ENCODE measurements at regions not wholly inside any gene's neighbourhood (a gene's known extent, or its start where the extent isn't known, plus 50 kb on each side); places are given as distances from the start of the nearest gene placed in this dataset.

DNA sequence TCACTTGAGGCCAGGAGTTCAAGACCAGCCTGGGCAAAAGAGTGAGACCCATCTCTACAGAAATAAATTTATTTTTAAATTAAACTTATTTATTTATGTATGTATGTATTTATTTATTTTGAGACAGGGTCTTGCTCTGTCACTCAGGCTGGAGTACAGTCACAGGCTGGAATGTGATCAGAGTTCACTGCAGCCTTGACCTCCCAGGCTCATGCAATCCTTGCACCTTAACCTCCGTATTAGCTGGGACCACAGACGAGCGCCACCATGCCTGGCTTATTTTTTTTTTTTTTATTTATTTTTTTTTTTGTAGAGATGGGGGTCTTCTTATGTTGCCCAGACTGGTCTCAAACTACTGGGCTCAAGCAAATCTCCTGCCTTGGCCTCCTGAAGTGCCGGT, 135.2 kb upstream of the HES1 start:
- H3K36me3 ChIP-seq: no peaks in the 10 kb centered on the region
- no peak for TF ChIP-seq Cebpa-rat (IDR thresholded peaks at IDR 0.05)
- no peak overlapping the region for H3K4me3 ChIP-seq
- no peak overlapping the region for H3K9ac ChIP-seq
- no peak overlapping the region for H3K27ac ChIP-seq
- H4K20me1 ChIP-seq: no peaks in the 10 kb centered on the region
- H3K9me3 ChIP-seq (replicated peaks in 1 of 11): no peaks in the 10 kb centered on the region
- H3K4me1 ChIP-seq: peaks cover 67 to 87% (median 81%) of the 10 kb centered on the region in 10 experiments
- no peak overlapping the region for H3K4me2 ChIP-seq
- H3K27me3 ChIP-seq: peaks cover 0 to 27% (median 0%) of the 10 kb centered on the region in 11 experiments; a peak in 6 of 22 replicates

DNA sequence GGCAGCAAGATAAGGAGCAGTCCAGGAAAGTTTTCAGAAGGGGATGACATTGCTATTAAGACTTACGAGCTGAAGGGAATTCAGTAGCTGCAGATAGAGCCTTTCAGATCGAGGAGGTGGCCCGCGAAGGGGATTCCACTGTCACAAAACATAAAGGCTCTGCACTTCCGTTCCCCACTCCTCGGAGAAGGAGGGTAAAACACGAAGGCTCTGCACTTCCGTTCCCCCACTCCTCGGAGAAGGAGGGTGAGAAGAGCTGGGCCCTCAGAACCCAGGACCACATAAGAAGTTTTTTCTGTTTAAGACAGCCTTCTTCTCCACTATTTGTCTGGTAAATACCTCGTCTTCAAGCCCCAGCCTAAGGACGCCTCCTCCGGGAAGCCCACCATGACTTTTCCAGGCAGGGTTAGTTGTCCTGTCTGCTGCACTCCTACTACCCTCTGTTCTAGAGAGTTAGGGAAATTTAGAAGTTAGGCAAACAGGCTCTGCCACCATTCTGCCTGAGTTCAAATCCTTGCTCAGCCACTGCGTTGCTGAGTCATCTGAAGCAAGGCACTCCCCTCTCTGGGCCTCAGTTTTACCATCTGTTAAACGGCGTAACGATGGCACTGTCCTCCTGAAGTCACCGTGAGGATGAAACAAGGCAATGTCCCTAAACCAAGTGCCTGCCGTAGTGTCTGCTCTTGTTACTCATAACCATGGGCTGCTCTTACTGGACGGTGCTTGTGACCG, 134.1 kb upstream of the HES1 start:
- peak overlapping the region in 3 of 11 experiments; percentile 79 to 83 (median 82); a peak in 2 of 22 replicates for H3K9ac ChIP-seq
- no peaks in the 10 kb centered on the region for H3K9me3 ChIP-seq (replicated peaks in 1 of 11)
- H3K27me3 ChIP-seq: peaks cover 0 to 20% (median 0%) of the 10 kb centered on the region in 11 experiments; a peak in 6 of 22 replicates
- H3K4me2 ChIP-seq: peak overlapping the region; percentile 81 to 98 (median 94)
- TF ChIP-seq Cebpa-rat (IDR thresholded peaks at IDR 0.05): no peak
- H3K36me3 ChIP-seq: no peaks in the 10 kb centered on the region
- H4K20me1 ChIP-seq: no peaks in the 10 kb centered on the region
- peak overlapping the region in 2 of 11 experiments; percentile 85 to 86; a peak in 4 of 22 replicates for H3K27ac ChIP-seq
- peaks cover 74 to 82% (median 79%) of the 10 kb centered on the region in 10 experiments for H3K4me1 ChIP-seq
- H3K4me3 ChIP-seq: no peak overlapping the region

- Histone ChIP-seq H3K9me3 (replicated peaks in 1 of 11) (no peaks in the 10 kb centered on the region), H3K27me3 (peaks cover 0 to 12% (median 0%) of the 10 kb centered on the region in 11 experiments; a peak in 3 of 22 replicates), H3K9ac (peak overlapping the region; percentile 60 to 85 (median 82); a peak in 21 of 22 replicates), H3K36me3 (no peaks in the 10 kb centered on the region), H3K4me2 (peak overlapping the region; percentile 81 to 98 (median 94)), H3K27ac (peak overlapping the region; percentile 15 to 88 (median 83); a peak in 21 of 22 replicates), H4K20me1 (no peaks in the 10 kb centered on the region), H3K4me3 (peak overlapping the region; percentile 46 to 69 (median 60)), H3K4me1 (peaks cover 59 to 75% (median 66%) of the 10 kb centered on the region in 10 experiments)
- TF ChIP-seq Cebpa-rat (IDR thresholded peaks at IDR 0.05): peak; percentile 41 to 86 (median 77); a peak in 17 of 22 replicates
Measured at GRCh38 chr3:194003114-194004057, 132.6 kb upstream of the HES1 start.

- H3K27me3 ChIP-seq: peaks cover 0 to 12% (median 0%) of the 10 kb centered on the region in 11 experiments; a peak in 3 of 22 replicates
- no peaks in the 10 kb centered on the region for H3K9me3 ChIP-seq (replicated peaks in 1 of 11)
- H3K4me2 ChIP-seq: peak overlapping the region; percentile 2 to 98 (median 92); a peak in 19 of 22 replicates
- H3K36me3 ChIP-seq: no peaks in the 10 kb centered on the region
- H3K9ac ChIP-seq: no peak overlapping the region
- H3K27ac ChIP-seq: peak overlapping the region in 2 of 11 experiments; percentile 83 to 87; a peak in 5 of 22 replicates
- no peak for TF ChIP-seq Cebpa-rat (IDR thresholded peaks at IDR 0.05)
- no peak overlapping the region for H3K4me3 ChIP-seq
- no peaks in the 10 kb centered on the region for H4K20me1 ChIP-seq
- peaks cover 41 to 62% (median 47%) of the 10 kb centered on the region in 10 experiments for H3K4me1 ChIP-seq
Measured at GRCh38 chr3:194005930-194006501, 129.9 kb upstream of the HES1 start.

DNA sequence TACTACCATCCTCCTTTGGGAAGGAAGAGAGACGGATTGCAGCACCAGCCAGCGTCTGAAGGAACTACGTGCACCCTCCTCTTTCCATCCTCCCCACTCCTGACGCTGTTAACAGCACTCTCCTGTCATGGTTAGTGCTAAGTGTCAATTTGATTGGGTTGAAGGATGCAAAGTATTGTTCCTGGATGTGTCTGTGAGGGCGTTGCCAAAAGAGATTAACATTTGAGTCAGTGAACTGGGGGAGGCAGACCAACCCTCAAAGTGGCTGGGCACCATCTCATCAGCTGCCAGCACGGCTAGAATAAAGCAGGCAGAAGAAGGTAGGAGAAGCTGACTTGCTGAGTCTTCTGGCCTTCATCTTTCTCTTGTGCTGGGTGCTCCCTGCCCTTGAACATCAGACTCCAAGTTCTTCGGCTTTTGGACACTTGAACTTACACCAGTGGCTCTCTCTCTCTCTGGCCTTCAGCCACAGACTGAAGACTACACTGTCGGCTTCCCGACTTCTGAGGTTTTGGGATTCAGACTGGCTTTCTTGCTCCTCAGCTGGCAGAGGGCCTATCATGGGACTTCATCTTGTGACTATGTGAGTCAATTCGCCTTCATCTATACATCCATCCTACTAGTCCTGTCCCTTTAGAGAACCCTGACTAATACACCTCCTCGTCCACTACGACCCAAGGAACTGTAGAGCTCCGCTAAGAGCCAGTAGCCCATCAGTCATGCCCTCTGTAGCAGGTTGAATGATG, 128.2 kb upstream of the HES1 start:
- Histone ChIP-seq H3K9me3 (replicated peaks in 1 of 11) (no peaks in the 10 kb centered on the region), H4K20me1 (no peaks in the 10 kb centered on the region), H3K4me2 (peak overlapping the region in 1 of 11 experiments; percentile 6; a peak in 1 of 22 replicates), H3K4me1 (peaks cover 30 to 47% (median 33%) of the 10 kb centered on the region in 10 experiments), H3K27me3 (peaks cover 0 to 3% (median 0%) of the 10 kb centered on the region in 11 experiments; a peak in 1 of 22 replicates), H3K4me3 (no peak overlapping the region), H3K36me3 (no peaks in the 10 kb centered on the region), H3K9ac (no peak overlapping the region), H3K27ac (no peak overlapping the region)
- no peak for TF ChIP-seq Cebpa-rat (IDR thresholded peaks at IDR 0.05)

GRCh38 chr3:194009019-194009418, 126.9 kb upstream of the HES1 start:
- H3K4me1 ChIP-seq: peaks cover 19 to 37% (median 23%) of the 10 kb centered on the region in 10 experiments
- H3K36me3 ChIP-seq: no peaks in the 10 kb centered on the region
- TF ChIP-seq Cebpa-rat (IDR thresholded peaks at IDR 0.05): no peak
- H3K4me2 ChIP-seq: no peak overlapping the region
- no peak overlapping the region for H3K4me3 ChIP-seq
- H3K27me3 ChIP-seq: peaks cover 0 to 3% (median 0%) of the 10 kb centered on the region in 11 experiments; a peak in 1 of 22 replicates
- H3K9ac ChIP-seq: no peak overlapping the region
- H3K9me3 ChIP-seq (replicated peaks in 1 of 11): no peaks in the 10 kb centered on the region
- no peaks in the 10 kb centered on the region for H4K20me1 ChIP-seq
- H3K27ac ChIP-seq: no peak overlapping the region

DNA sequence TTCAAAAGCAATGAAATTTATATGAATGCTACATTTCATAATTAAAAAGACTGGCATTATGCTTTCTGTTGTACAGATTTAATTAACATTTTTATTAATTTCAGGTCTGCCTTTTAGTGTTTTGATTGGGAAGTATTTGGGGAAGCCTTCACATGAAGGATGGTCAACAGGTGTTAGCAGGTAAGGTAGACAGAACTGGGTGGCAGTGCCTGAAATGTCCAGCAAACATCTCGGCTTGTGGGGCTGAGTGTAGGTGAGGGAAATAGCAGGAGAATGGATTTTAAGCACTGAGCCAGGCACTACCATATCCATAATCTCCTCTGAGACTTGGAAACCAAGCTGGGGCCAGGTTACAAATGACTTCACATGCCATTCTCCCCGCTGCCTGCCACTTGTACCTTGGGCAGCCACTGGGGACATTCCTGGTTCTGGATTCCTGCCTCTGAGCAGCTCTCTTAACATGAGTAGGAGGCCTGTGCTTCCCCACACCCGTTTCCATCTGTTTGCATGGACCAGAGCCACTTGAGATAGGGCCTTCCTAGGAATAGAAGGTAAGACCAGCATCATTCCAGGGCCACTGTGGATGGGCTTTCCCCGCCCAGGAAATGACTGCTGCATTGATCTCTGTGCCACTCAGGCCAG, 125.9 kb upstream of the HES1 start:
- Histone ChIP-seq H3K27me3 (peaks cover 0 to 3% (median 0%) of the 10 kb centered on the region in 11 experiments; a peak in 1 of 22 replicates), H4K20me1 (no peaks in the 10 kb centered on the region), H3K9ac (no peak overlapping the region), H3K4me1 (peaks cover 9 to 27% (median 13%) of the 10 kb centered on the region in 10 experiments), H3K4me3 (no peak overlapping the region), H3K36me3 (no peaks in the 10 kb centered on the region), H3K27ac (no peak overlapping the region), H3K9me3 (replicated peaks in 1 of 11) (no peaks in the 10 kb centered on the region), H3K4me2 (no peak overlapping the region)
- TF ChIP-seq Cebpa-rat (IDR thresholded peaks at IDR 0.05): no peak

Data from BLaER1 treated with 17β-estradiol and CSF1 and Interleukin-3, amounts not matched to agents 10 nM and 100 nM (cell line).